HG03196 (cell line): ENCODE measurements at regions not wholly inside any gene's neighbourhood (a gene's known extent, or its start where the extent isn't known, plus 50 kb on each side); places are given as distances from the start of the nearest gene placed in this dataset.
A peak's percentile ranks its signal among the peaks of the same experiment; 100 is the strongest.

ENCODE experiments used
- ATAC-seq: cut with Tn5 transposase; IDR thresholded peaks from one replicate; pipeline ENCODE4 v1.9.1; 2021; ENCODE audit not compliant: unreplicated experiment

- no peak for ATAC-seq
These were observed 257.1 kb downstream of the ADAMTS20 start for GRCh38 chr12:43294916-43295315.

GRCh38 chr12:43294147-43294546, 257.9 kb downstream of the ADAMTS20 start:
- ATAC-seq: no peak

- no peak for ATAC-seq
These were observed 258.6 kb downstream of the ADAMTS20 start for GRCh38 chr12:43293396-43293795.

GRCh38 chr12:43292699-43293098, 259.3 kb downstream of the ADAMTS20 start:
- no peak for ATAC-seq

GRCh38 chr12:43291516-43291915, 260.5 kb downstream of the ADAMTS20 start:
- no peak for ATAC-seq

- no peak for ATAC-seq
These were observed 261.2 kb downstream of the ADAMTS20 start for GRCh38 chr12:43290836-43291235.

GRCh38 chr12:43289426-43289801, 262.6 kb downstream of the ADAMTS20 start:
- ATAC-seq: no peak

- ATAC-seq: no peak
These were observed 263.2 kb downstream of the ADAMTS20 start for GRCh38 chr12:43288671-43289425.

GRCh38 chr12:43287706-43288383, 264.2 kb downstream of the ADAMTS20 start:
- ATAC-seq: no peak

GRCh38 chr12:43286986-43287385, 265.0 kb downstream of the ADAMTS20 start:
- ATAC-seq: no peak

- no peak for ATAC-seq
These were observed 266.8 kb downstream of the ADAMTS20 start for GRCh38 chr12:43285159-43285598.

- no peak for ATAC-seq
These were observed 267.4 kb downstream of the ADAMTS20 start for GRCh38 chr12:43284486-43285158.

GRCh38 chr12:43283206-43283605, 268.8 kb downstream of the ADAMTS20 start:
- no peak for ATAC-seq

GRCh38 chr12:43282106-43282505, 269.9 kb downstream of the ADAMTS20 start:
- ATAC-seq: no peak

- ATAC-seq: no peak
These were observed 270.4 kb downstream of the ADAMTS20 start for GRCh38 chr12:43281563-43281962.

- ATAC-seq: no peak
These were observed 273.5 kb downstream of the ADAMTS20 start for GRCh38 chr12:43278541-43278832.

GRCh38 chr12:43277651-43278540, 274.1 kb downstream of the ADAMTS20 start:
- peak; percentile 94 for ATAC-seq

GRCh38 chr12:43273467-43273866, 278.5 kb downstream of the ADAMTS20 start:
- no peak for ATAC-seq

GRCh38 chr12:43271659-43272058, 280.3 kb downstream of the ADAMTS20 start:
- no peak for ATAC-seq

GRCh38 chr12:43267818-43268217, 284.2 kb downstream of the ADAMTS20 start:
- no peak for ATAC-seq

- ATAC-seq: no peak
These were observed 290.3 kb downstream of the ADAMTS20 start for GRCh38 chr12:43261701-43262100.
